ENCODE measurements at regions not wholly inside any gene's neighbourhood (a gene's known extent, or its start where the extent isn't known, plus 50 kb on each side); places are given as distances from the start of the nearest gene placed in this dataset.

DNA sequence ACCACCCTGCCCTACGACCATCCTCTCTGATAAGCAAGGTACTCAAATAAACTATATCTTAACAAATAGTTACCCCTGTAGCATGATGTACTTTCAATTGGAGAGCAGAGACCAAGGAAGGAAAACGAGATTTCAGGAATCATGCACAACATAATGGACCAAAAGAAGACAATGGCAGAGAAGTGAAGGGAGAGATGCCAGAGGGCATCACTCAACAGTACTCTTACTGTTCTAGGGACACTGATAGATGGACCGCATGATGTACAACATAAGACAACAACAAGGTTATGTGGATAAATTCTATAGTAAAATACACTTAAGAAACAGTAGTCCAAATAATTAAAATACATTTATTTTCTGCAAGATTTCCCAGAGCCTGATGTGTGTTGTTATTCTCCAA is 77.5 kb upstream of the IFNG-AS1 start:
- DNase-seq: no peak

DNA sequence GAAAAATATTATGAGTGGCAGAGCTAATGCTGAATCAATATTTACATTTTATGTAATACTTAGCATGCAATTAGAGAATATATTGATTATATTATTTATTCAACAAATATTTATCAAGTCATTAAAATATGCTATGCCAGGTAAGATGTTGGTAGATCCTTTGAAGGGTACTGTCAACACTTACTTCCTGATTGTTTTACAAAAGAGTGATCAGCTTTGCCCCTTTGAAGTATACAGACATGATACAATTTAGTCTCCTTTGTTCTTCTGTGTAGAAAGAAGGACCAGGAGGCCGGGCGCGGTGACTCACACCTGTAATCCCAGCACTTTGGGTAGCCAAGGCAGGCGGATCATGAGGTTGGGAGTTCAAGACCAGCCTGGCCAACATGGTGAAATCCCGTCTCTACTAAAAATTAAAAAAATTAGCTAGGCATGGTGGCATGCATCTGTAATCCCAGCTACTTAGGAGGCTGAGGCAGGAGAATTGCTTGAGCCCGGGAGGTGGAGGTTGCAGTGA is 73.9 kb upstream of the IFNG-AS1 start:
- DNase-seq: no peak

DNA sequence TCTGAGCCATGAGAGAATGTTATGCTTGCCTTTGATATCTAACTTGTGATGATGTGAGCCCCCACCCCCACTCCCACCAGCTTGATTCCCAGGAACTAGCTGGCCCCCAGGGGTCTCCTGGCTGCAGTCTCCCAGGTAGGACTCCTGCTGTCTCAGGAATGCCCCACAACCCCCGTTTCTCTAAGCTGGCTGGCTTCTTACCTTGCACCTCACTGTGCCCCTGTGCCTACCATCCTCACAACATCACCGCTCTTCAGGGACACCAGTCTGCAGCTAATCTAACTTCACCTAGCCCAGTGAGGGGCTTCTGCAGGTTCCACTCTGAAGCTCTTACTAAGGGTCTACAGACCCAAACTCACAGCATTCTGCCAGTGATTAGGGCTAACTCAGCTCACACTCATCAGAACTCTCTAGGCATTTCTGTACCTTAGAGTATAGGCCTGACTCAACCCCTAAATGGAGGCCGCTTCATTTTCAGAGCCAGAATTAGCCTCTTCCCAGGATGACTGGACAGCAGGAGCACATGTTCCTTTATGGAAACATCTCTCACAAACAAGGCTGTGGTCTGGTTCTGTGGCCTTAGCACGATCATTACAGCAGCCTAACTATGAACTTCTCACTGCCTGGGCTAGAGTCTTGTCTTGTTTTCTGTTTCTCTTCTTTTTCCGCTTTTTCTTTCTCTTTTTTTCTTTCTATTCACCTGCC is 72.8 kb upstream of the IFNG-AS1 start:
- no peak for DNase-seq

DNA sequence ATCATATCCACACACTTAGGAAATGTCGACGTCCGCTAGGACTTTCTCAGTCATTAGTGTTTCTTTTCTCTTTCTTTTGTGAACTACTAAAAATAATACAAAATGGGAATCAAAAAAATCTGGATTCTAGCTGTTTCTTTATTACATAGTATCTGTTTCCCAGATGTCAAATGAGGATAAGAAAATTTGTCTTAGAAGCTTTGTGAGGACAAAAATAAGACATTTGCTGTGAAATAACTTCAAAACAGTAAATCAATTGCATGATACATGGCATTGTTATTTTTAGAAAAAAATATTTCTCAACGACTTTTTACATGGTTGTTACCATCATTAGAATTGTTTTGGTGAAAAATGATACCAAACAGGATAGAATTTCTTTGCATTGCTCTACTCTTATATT is 71.4 kb upstream of the IFNG-AS1 start:
- DNase-seq: no peak

DNA sequence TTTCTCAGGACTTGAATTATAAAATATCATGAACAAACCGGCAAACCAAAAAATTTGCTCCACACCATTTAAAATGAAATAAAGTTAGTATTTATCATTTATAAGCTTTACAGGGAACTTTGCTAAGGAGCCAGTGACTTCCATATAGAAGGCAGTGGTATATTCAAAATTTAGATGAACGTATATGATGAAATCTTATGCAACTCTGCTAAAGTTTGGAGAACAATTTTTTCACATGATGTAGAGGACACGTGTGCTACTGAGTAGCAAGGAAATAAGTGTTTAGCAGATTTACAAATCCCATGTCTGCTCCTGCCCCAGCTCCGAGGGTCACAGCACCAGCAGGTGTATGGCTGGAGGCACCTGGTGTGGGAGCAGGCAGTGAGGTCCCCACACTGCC is 70.8 kb upstream of the IFNG-AS1 start:
- DNase-seq: no peak

DNA sequence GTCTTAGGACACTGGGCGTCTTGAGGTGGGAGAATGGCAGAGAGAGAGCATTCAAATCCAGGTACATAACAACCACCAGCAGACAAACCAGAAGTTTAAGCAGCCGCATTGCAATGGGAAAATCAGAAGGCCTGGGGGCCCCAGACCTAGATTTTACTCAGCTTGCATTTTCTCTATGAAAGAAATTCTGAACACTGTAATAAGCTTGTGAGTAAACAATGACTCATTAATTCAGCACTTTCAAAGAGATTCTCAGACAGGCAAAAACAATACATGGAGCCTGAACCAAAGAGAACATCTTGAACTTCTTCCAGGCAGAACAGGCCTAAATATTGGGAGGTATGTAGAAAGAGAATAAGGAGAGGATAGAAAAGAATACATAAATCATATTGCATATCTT is 69.8 kb upstream of the IFNG-AS1 start:
- DNase-seq: no peak

DNA sequence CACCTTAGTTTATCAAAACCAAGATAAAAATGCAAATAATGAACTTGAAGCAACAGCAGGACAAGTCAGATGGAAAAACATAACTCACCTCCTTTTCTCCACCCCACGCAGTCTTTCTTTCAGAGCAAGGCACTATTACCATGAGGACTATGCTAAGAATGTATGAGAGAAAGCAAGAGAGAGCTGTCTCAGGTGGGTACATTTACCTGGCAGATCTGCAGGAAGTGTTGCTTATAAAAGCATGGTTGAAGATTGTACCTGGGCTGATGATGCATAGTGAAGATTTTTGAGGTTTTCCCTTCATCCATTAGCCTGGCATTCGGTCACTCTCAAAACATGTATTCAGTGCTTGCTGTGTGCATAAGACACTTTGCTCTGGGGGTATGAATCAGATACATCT is 68.8 kb upstream of the IFNG-AS1 start:
- DNase-seq: no peak

DNA sequence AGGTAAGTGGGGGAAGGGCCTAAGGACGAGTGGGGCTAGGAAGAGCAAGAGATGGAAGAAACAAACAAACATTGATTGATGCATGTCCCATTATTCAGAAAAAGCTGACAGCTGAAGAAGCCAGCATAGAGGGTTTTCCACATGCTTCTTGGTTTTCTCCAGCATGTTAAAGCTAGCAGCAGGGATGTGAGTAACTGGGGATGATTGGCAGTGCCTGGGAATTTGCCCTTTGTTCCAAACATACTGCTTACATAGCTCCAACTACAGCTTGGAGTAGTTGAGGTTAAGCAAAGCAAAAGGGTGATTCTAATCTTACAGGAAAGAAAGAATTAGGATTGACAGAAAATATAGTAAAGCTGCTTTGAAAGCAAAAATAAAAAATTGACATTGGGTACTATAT is 68.0 kb upstream of the IFNG-AS1 start:
- DNase-seq: no peak

DNA sequence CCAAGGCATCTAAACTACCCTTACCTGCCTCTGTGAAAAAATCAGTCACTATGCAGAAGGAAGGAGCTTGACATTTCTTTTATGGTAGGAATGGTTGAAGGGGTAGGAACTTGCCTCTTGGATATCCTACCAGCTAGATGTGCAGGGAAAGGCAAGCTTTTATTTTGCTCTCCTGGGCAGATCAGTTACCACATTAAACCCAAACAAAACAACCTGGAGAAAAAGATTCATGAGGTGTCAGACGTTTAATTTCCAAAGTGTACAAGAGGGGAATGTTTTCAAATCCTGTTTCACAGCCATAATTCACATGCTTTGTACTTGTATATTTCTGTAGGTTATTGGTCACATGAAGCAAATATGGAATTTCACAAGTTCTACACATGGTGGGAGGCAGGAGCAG is 67.0 kb upstream of the IFNG-AS1 start:
- no peak for DNase-seq

DNA sequence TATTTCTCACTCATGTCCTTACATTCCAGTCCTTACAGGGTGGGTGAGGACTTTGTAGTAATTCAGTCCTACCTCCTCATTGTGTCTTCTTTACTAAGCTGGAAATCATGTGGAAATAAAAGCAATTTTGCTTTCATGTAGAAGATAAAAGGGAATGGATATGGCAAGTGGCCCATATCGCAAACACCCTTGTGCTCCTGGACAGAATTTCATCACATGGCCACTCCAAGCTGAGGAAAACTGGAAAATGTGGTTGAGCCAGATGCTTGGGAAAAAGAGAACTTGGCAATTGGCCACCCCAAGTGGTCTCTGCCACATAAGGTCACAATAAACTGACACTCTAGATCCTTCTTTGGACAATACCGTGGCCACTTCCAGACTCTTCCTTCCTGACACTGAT is 64.2 kb upstream of the IFNG-AS1 start:
- DNase-seq: no peak

DNA sequence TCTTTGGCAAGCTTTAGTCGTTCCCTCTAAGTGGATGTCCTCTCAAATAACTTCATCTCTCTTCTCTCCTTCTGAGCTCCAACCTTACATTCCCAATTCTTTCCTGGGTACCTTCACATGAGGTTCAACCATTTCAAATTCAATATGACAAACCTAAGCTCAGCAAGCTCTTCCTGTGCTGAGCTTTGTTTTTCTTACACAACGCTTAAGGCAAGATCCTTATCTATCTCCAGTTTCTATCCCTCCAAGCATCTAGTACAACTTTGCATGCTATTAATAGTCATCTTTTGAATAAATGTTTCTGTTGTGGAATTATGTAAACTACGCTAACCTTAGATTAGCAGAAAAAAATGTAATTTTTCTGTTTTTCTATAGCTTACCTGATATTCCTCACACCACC is 63.7 kb upstream of the IFNG-AS1 start:
- DNase-seq: no peak

DNA sequence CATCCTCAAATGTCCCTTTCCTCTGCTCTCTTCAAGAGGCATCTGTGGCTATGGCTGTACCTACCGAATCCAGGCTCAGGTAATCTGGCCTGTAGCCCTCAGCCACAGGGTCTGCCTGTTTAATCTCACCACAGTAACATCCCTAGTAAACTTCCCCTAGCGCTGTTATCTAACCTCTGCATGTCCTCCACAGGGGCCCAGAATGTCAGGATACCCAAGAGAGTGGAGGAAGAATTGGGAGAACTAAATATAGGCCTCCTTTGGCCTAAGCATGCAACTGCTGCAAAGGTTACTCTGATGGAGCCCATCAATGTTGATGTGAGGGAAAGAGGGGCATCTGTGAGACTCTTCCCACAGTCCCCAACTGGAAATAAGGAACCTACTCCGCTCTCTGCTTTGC is 63.2 kb upstream of the IFNG-AS1 start:
- DNase-seq: no peak

DNA sequence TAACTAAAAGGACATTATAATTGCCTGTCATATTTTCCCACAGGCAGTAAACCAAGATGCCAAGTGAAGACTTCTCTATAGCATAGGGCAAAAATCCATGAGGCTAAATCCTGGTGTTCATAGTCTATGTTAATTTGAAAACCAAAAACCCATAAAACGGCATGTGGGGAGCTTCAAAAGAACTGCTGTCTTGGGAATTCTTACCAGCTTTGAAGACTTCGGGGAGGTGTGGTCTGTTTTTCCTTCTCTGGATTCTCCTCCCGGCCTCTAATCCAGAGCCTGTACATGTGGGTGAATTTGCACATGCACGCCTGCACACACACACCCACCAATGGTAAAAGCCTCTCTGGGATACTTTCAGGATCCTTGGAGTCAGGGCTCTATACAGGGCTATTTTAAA is 61.9 kb upstream of the IFNG-AS1 start:
- no peak for DNase-seq

DNA sequence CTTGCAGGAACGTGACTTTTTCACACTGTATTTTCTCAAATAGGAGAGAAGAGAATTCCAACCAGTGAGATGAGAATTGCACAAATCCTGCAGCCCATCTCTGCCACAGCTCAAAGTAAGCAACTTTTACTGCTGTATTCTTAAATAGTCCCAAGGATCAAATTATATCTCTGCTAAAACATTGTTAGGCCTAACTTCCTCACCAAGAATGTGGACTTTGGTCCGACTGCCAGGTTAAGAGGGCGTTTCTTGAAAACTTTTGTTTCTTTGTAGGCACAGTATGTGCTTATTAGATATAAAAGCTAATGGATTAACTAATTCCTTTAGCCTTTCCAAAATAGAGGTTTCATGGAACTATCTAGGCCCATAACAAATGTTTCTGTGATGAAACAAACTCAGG is 61.4 kb upstream of the IFNG-AS1 start:
- no peak for DNase-seq

DNA sequence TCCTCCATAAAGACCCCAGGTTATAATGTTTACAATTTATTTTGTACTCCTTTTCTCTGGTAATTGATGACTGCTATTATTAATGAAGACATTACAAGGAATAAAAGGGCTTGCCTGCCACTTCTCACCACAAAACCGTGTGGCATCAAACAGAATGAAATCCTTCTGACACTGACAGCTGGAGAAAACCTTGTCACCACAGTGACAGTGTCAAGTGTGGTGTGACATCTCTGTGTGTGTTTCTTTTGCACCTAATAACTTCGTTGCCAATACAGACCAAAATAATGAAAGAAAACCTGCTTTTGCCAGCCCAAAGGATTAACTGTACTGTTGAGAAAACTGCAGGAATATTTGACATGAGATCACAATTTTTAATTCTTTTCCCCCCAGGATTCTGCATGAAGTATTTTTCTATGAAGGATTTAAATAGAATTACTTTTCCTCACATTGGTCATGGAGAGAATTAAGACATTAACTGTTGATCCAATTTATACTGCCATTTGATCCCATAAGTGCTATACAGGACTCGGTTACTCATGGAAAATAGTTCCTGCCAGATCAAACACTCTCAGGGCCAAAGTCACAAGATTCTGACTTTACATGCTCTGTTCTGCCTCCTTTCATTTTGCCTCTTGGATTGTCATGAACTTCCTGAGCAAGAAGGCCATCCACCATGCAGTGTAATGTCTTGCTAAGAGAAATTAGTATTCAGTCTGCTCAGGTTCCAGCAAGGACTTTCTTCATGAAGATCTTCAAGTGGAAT is 60.4 kb upstream of the IFNG-AS1 start:
- DNase-seq: no peak

DNA sequence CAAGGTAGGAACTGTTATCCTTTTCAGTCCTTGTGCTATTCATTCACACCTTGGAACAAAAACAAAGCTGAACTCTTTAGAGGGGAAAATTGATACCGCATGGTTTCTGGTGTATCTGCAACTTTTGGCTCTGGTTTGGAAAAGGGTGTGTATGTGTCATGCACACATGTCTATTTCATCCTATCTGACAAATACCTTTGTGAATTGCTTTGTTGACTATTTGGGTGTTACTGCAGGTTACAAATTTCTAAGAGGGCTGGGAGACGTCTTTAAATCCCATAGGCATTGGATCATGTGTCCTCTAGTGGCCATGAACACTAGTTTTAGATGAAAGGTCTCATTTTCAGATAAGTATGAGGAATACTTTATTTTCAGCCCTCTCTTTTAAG is 59.9 kb upstream of the IFNG-AS1 start:
- DNase-seq: no peak

DNA sequence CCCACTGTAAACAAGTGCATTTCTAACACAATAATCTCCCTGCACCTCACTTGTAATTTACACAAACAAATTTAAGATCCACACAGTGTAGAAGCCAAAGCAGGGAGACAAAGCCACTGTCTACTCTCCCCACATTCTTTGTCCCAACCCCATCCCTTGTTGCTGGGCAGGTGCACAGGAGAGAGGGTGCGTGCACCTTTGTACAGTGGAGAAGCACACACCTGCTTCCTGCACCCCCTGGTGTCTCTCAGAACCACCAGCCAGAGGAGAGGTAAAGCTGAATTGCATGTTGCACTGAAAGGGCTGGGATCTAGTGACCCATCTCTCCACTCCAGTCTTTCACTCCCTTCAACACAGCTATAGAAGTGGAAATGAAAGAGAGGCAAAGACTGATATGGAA is 51.4 kb upstream of the IFNG-AS1 start:
- no peak for DNase-seq
